GM21737 (cell line): ENCODE measurements at regions not wholly inside any gene's neighbourhood (a gene's known extent, or its start where the extent isn't known, plus 50 kb on each side); places are given as distances from the start of the nearest gene placed in this dataset.

Source experiments
- ATAC-seq: cut with Tn5 transposase; IDR thresholded peaks from one replicate; pipeline ENCODE4 v1.9.1; 2021; ENCODE audit warnings: mild to moderate bottlenecking, moderate library complexity; ENCODE audit not compliant: unreplicated experiment

DNA sequence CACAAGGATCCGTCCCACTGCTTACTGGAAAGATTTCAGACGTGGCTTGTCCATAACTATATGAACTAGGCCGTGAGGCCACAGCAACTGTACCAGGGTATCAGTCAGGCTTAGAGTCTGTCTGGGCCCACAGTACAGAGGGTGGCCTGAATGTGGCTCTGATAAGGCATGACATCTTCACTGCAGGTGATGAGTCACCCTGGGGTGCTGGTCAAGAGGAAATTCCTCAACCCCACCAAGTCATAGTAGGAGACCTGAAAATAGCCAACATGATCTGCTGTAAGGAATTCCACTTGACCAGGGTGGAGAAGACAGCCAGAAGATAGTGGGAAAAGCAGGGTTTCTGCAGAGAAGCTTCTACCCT is 107.7 kb downstream of the INHBB start:
- ATAC-seq: no peak

DNA sequence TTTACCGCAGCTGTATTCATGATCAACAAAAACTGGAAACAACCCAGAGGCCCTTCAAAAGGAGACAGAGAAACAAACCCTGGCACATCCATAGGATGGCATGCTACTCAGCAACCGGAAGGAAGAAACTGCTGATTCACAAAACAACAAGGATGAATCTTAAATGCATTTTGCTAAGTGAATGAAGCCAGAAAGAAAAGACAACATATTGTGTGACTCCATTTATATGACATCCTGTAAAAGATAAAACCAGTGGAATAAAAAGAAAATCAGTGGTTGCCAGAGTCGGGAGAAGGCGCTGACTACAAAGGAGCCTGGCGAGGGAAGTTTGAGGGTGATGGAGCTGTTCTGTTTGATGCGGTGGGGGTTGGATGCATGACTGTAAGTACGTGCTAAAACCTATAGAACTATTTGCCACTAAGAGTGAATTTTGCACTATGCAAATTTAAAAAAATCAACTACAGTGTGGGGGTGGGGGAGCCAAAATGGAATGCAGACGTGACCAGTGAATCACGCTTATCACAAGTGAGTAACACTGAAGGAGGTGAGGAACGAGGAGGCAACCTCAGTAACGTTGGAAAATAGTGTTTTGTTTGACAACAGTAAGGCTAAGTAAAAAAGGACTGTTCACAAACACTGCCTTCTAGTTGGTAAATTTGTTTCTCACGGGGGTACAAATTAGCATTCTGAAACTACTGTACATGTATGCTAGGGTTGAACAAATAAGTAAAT is 108.9 kb downstream of the INHBB start:
- no peak for ATAC-seq

DNA sequence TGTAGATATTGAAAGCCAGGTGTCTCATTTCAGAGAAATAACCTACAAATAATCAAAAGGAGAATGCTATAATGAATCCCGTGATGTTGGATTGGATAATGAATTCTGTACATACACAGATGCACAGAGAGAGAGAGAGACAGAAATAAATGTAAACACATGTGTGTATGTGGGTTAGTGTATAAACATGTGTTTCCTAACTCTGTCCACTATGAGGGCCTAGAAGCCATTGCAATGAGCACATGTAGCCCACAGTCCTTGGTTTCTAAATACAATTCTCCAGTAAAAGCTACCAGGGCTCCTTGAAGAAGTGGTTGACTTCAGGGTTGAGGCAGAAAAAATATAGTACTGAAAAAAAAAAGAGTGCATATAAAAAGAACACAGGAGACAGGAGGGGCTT is 109.5 kb downstream of the INHBB start:
- ATAC-seq: no peak

DNA sequence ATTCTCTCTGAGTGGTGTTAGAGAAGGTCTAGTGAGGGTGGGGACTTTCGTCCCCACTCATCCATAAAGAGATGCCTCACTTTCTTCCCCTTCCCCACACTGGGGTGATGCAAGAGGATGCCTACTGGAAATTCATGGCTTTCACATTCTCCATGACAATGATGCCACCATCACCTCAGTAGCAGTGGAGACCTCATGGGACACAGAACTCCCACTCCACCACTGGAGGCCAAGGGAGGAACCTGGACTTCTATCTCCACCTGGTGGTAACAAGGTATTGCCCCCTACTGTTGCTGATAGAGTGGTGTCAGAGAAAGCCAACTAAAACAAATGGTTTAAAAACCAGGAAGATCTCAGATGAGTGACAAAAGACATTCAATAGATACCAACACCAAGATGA is 110.9 kb downstream of the INHBB start:
- no peak for ATAC-seq

DNA sequence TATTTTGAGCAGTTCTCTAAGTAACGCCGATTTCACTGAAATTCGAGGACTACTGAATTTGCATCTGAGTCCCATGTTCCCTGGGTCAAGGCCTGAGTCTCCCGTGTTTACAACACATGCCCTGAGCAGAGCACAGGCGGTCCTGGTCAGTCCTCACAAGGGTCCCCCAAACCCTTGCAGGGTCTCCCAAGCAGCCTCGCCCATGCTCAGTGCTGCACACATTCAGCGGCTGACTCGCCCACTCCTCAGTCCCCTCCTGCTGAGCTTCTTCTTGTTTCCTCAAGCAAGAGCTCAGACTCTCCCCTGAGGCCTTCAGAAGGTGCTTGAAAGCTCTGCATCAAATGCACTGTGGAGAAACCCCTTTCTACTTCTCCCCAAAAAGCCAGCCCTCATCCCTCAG is 114.6 kb downstream of the INHBB start:
- no peak for ATAC-seq

DNA sequence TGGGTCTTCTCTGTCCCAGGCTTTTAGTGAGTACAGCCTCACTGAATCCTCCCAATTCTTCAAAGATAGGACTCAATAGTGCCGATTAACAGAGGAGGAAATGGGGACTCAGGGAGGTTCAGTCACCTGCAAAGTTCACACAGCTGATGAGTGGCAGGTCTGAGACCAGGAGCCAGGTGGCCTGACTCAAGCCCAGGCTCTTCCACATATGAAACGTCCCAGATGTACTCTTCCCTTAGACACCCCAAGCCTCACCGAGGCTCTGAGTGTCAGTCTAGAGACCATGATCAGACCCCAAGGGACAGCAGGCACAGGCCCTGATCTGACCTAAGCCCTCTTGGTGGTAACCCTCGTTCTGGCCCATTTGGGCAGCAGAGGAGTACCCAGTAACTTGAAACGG is 115.2 kb downstream of the INHBB start:
- no peak for ATAC-seq

DNA sequence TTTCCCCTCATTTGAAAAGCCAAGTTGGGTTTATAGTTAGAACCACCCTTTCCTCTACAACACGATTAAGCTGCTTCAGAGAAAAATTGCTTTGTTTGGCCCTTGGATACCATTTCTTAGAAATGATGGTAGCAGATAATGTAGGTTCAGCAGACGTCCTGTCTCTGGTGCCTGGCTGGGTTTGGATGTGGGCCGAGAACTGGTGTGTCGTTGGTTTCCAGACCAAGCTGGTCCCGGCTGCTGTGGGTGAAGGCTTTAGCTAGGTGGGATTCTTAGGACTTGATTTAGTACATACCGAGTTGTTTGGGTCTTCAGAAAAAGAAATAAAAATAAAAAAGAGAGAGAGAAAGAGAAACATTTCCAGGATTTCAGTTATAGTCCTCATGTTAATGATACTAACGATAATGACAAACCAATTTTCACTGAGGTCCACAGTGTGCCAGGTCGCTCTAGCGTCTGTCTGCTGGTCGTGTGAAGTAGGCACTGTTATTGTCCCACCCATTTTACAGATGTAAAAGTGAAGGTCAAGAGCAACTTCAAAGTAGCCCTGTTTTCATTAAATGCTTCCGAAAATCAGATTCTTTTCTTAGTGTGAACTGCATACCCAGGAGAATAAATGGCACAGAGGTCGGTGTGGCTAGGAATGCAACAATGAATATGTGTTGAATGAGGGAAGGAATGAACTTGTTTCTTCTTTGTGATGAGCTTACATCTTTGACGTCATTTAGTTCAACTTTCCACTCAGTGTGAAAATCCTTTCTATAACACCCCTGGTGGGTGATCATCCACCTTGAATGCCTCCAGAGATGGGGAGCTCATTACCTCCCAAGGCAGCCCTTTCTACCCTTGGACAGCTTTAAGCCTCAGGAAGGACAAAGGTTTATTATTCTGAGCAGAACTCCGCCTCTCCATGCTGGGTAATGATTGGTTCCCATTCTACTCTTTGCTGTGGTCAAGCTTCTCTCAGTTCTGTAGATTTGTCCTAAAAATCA is 115.9 kb downstream of the INHBB start:
- no peak for ATAC-seq

DNA sequence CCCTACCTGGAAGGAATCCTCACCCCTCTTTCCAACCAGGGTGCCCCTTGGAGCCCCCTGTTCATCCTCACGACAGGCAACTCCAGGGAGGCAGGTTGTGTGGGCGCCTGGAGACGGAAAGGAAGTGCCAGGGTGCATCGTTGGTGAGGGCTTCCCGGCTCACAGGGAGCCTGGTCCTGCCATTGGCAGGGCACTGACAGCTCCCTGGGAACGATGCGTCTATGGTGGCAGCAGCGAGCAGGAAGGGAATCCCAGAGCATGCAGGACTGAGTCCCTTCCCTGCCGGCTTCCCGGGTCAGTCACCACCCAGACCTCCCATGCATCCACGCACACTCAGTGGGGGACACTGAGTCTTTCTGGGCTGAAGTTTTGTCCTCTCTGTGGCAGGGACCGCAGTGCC is 117.6 kb downstream of the INHBB start:
- no peak for ATAC-seq

DNA sequence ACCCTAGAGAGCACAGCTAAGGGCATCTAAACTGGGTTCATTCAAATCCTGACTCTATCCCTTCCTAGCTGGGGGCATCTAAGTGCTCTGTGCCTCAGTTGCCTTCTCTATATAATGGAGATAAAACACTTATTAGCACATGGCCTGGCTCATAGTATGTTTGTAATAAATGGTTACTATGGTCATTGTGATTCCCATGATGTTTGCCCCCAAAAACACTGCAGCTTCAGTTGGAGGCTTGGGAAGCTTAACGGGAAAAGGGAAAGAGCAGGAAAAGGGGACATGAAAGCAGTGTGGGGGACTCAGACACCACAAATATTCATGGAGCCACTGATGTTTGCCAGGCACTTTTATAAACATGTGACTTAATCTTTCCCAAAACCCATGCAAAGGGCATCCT is 118.1 kb downstream of the INHBB start:
- no peak for ATAC-seq

DNA sequence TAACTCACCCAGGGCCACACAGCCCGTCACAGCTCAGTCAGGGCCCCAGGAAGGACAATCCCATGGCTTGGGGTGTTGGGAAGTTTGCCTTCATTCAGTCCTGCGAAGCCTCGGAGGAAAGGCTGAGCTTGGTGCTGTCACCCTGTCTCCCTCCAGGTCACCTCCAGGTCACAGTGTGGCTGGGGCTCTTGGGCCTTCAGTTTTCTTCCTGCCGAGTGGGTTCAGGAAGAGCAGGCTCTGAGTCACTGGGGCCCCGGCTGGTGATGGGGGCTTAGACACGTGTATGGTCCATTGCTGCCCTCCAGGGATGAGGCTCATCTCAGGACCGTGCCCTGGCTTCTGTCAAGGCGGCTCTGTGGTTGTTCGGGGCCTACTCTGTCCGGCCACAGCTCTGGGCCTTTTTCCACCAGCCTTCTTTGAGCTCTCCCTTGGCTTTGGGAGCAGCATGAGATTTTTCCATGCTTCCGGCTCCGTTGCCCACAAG is 118.6 kb downstream of the INHBB start:
- no peak for ATAC-seq

DNA sequence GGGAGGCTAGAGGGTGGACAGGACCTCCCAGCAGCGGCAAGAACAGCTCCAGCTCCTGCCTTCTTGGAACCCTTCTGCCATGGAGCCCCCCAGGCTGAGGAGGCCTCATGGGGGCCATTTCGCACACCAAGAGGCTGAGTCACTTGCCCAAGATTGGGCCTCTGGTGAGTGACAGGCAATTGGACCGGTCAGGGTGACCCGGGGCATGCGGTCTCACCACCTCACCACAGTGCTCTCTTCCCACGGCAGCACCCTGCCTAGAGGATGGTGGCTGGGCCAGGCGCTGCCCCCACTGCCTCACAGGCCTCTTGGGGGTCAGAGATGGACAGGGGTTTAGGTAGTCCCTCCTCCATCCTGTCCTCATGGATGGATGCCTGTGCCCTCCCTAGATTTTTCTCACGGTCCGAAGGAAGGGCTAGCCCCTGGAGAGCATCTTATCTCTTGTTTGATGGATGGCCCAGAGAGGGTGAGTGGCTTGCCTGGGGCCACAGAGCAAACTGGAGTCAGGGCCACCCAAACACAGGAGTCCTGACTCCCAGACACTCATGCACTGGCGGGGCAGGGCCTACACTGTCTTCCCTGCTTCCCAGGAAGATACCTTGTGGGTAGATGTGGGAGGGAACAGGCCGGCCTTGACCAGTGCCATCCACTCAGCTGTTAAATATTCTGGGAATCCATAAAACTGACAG is 119.2 kb downstream of the INHBB start:
- no peak for ATAC-seq

DNA sequence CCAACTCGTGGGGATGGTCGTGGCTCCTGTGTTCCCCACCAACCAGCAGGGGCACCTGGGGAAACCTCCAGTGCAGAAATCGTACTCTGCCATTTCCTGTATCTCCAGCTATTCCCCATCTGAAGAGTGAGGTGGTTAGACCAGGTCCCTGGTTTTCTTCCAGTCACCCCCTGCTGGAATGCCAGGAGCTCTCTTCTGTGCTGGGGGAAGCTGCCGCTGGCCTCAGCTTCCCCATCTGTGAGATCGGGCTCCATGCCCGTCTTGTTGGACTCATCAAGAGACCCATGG is 119.7 kb downstream of the INHBB start:
- ATAC-seq: no peak

DNA sequence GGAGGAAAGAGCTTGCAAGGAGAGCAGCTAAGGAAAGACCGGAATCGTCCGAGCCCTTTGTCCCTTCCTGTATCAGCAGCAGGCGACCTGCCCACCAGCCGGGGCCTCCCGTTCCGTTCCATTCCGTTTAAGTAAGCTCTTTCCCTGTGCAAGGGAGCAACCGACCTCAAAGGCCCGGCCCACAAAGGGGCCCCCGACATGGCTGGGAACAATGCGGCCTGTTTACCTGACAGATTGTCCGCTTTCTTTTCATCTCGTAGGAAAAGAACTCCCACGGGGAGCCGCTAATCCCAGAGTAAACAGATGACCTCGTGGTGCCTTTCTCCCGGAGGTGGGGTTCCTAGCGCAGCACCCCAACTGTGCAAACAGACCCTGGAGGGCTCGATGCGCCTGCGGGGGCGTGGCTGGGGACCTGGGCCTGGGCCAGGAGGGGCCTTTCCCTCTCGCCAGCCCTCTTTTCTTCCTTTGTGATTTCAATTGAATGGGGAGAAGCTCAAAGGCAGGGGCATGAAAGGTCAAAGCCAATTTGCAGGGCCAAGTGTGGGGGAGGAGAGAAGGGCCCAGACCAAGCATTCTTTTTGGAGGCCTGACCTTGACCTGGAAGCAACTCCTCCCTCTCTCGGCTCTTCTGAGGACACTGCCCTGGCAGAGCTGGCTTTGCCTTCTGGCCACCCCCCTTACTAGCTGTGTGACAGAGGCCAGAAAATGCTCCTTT is 120.2 kb downstream of the INHBB start:
- ATAC-seq: no peak

DNA sequence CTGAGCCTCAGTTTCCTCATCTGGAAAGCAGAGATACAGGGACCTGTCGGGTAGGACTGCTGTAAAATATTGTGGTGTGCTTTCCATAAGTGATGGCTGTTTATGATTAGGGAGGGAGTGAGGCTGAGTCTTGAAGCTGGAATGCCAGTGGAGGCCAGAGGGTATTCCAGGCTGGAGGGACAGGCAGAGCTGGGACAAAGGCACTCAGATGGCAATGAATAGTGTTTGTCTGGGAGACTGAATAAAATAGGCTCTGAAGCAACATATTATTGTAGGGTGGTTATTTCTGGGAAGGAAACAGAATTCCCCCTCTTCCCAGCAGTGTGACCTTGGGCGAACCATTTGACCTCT is 120.7 kb downstream of the INHBB start:
- ATAC-seq: no peak

DNA sequence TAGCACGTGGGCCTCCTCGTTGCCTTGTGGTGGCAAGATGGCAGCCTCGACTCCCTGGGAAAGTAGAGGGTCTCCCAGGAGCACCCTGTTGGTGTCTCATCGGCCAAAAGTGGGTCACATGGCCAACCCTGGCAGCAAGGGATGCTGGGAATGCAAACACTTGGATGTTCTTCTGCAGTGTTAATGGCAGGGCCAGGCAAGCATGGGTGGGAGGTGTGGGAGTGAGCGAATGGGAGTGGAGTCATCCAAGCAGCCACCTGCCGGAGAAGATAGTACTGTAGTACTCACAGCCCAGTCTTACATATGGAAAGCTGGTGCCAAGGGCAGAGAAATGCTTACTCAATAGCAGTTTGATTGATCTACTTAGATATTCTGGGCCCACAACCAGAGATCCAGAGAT is 122.2 kb downstream of the INHBB start:
- ATAC-seq: no peak

DNA sequence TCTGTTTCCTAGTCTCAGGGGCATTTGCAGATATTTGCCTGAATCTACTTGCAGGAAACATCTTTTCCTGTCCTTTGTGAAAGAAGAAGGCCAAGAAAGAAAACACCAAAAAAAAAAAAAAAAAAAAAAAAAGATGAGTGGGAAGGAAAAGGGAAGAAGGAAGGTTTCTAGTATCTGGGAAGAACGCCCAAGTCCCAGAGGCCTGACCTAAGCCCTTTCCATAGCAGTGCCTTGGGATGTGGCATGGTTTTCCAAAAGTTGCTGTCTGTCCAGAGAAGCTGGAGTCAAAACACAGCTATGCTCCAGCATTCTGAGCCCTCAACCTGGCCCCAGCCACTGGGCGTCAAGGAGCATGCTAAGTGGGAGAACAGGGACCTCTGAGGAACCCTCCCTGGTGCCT is 123.5 kb downstream of the INHBB start:
- no peak for ATAC-seq

DNA sequence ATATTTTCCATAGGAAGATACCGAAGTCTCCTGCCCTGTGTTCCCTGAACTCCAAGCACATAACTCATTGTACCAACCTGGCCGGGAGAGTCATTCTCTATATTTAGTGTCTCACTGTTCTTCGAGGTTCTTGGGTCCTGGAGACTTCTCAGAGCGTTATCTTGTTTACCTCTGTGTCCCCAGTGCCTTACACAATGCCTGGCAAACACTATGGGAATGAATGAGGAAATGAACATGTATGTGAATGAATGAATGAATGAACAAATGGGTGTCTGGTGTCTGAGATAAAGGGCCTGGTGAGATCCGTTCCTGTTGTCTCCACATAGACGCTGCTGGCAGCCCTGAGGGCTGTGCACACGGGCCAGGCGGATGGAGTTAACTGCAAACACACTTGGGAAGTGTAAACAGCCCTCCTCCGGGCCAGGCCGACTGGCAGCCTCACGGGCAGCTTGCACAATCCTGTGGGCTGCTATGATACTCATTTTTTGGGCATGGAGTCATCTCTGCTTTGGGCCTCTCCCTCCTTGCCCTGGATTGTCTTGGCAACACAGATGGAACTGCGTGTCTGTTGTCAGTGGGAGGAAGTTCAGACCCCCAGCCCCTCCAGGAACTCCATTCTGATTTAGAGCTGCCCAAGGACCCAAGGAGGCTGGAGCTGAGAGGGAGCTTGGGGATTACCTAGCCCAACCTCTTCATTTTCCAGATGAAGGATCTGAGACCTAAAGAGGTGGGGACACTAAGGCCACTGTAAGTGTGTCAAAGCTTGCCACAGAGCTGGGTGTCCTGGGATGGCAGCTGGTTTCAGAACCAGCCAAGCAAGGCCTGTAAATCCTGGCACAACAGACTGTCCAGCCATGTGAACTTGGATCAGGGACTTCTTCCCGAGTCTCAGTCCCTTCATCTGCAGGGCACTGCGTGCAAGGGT is 124.4 kb downstream of the INHBB start:
- ATAC-seq: no peak

DNA sequence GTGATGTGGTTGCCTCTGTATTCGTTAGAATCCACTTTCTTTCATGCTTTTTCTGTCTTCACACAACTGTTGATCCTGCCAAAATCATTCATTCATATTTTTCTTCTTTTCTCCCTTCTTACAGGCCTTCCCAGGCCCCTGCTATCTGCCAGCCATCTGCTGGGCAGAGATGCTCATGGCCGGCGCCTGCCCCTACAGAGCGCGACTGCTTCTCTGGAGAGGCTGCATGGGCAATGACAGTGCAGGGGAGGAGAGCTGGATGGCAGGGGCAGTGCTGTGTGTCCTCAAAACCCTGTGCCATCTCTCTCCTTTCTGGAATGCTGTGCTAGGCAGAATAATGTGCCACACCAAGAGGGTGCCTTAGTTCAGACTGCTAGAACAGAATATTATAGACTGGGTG is 125.2 kb downstream of the INHBB start:
- ATAC-seq: no peak

DNA sequence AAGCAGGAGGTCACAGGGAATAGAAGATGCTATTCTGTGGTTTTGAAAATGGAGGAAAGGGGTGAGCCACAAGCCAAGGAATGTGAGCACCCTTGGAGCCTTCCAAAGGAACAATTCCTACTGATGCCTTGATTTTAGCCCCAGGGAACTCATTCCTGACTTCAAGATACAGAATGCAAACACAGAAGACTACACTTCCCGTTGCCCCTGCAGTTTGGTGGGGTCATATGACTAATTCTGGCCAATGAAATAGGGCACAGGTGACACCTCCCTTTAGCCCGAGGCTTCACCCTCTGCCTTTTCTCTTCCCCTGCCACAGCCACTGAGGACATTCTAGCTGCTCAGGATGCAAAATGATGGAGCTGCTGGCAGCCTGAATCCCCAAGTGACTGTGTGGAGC is 126.1 kb downstream of the INHBB start:
- no peak for ATAC-seq

DNA sequence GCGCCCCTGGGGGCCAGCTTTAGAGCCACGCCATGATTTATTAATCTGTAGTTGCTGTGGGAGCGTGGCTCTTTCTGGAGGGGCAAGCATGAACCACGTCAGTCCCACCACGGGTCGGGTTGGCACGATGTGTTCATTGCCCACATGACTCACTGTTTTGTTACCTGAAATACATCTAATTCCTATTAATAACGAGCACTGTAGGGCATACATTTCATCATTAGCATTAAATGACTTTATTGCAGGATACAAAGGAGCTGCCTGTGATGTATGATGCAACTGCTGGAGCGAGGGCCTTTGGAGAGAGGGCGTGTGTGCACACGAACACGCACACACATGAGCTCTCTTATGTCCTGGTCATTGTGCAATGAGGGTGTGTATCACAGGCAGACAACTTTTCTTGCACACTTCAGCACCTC is 127.0 kb downstream of the INHBB start:
- no peak for ATAC-seq
